A673 (cell line): ENCODE measurements at regions not wholly inside any gene's neighbourhood (a gene's known extent, or its start where the extent isn't known, plus 50 kb on each side); places are given as distances from the start of the nearest gene placed in this dataset.

Experiments
- BruUV-seq: library from RNA; stranded (reverse); fragments of 400-500 nt; replicated peaks from 2 replicates; lab custom pipeline; 2021; lab: Mats Ljungman, UMichigan
- CTCF ChIA-PET: fragments of 300-600 bp; sonication (Branson Sonifier 250); formaldehyde crosslinking; loops from one replicate; lab custom pipeline; 2022; ENCODE audit warnings: antibody characterized with exemption; lab: Charles Lee
- POLR2A ChIA-PET: fragments of 300-600 bp; sonication (Branson Sonifier 250); formaldehyde crosslinking; loops from one replicate; lab custom pipeline; 2022; ENCODE audit warnings: antibody characterized with exemption; ENCODE audit not compliant: low non-redundant PET; lab: Charles Lee
- DNase-seq: peaks from one replicate; pipeline ENCODE4 v3.0.0-alpha.2; 2015; ENCODE audit warnings: low spot score
- H3K27ac ChIP-seq: fragments of 200-600 bp; sonication (generic); 2 replicates; pipeline ENCODE4 v1.5.1; 2016; ENCODE audit warnings: mixed run types, low read depth, mild to moderate bottlenecking, mixed read lengths, antibody characterized with exemption, low read length; ENCODE audit not compliant: poor library complexity, severe bottlenecking
- H3K27me3 ChIP-seq: fragments of 200-600 bp; sonication (generic); replicated peaks from 2 replicates; pipeline ENCODE4 v1.6.1; 2017; ENCODE audit warnings: mixed run types, low read depth, mild to moderate bottlenecking, mixed read lengths, antibody characterized with exemption, low read length; ENCODE audit not compliant: insufficient read depth, poor library complexity
- H3K36me3 ChIP-seq: fragments of 200-600 bp; sonication (generic); 2 replicates; pipeline ENCODE4 v1.6.1; 2016; ENCODE audit warnings: mixed run types, mild to moderate bottlenecking, mixed read lengths, antibody characterized with exemption, low read length; ENCODE audit not compliant: insufficient read depth, poor library complexity, severe bottlenecking
- H3K4me1 ChIP-seq: fragments of 200-600 bp; sonication (generic); 2 replicates; pipeline ENCODE4 v1.6.1; 2017; ENCODE audit warnings: mixed run types, mild to moderate bottlenecking, mixed read lengths, antibody characterized with exemption, low read length; ENCODE audit not compliant: insufficient read depth, poor library complexity, severe bottlenecking
- H3K4me3 ChIP-seq: fragments of 200-600 bp; sonication (generic); 2 replicates; pipeline ENCODE4 v1.5.1; 2016; ENCODE audit warnings: low read depth, mixed run types, mild to moderate bottlenecking, mixed read lengths, low read length; ENCODE audit not compliant: poor library complexity, severe bottlenecking
- H3K9me3 ChIP-seq: fragments of 200-600 bp; sonication (generic); 2 replicates; pipeline ENCODE4 v1.6.1; 2016; ENCODE audit warnings: mixed run types, low read depth, mild to moderate bottlenecking, mixed read lengths, antibody characterized with exemption, low read length; ENCODE audit not compliant: poor library complexity, severe bottlenecking
- EZH2 ChIP-seq: fragments of 200-600 bp; sonication (generic); IDR thresholded peaks from 2 replicates; pipeline ENCODE4 v1.6.1; 2017; ENCODE audit warnings: borderline replicate concordance, low read depth, mild to moderate bottlenecking, mixed read lengths, antibody characterized with exemption, low read length; ENCODE audit not compliant: poor library complexity, severe bottlenecking
- intact Hi-C: fragments of 100-400 bp; cut with micrococcal nuclease; formaldehyde crosslinking; loops from one replicate; pipeline ENCODE4 v1.10.0; 2022; ENCODE audit not compliant: unreplicated experiment
- TF ChIP-seq, protein P1 (sequence below): fragments of 300-800, 200-600 bp; sonication (generic); conservative IDR thresholded peaks from 2 replicates; pipeline ENCODE4 v1.5.1; 2017; ENCODE audit warnings: low read depth, mild to moderate bottlenecking, antibody characterized with exemption, low read length, moderate library complexity, mixed read lengths

DNA sequence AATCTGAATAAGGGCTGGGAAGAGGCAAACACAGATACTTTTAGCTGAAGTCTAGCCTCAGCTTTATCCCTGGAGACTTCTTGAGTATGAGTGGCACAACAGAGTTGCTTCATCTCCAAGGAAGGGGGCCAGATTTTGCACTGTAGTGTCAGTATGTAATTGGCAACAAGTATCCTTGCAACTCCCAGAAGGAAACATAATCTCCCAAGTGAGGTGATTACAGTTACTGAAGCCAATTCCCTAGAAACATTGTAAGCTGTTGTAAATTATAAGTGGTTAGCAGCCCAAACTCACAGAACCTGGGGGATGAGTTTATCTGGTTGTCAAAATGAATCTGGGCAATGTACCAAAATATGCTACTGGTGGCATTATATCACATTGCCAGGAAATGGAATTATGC, 2065.7 kb upstream of the PCDH20 start:
- Histone ChIP-seq H3K9me3 (no peaks in the 10 kb centered on the region), H3K27me3 (no peaks in the 10 kb centered on the region), H3K36me3 (no peaks in the 10 kb centered on the region), H3K4me3 (no peak overlapping the region), H3K27ac (no peak overlapping the region), H3K4me1 (peaks cover 27% of the 10 kb centered on the region)
- intact Hi-C loops, result no loop called here
- DNase-seq, result peak; percentile 96
- POLR2A ChIA-PET, result no interaction called here
- TF ChIP-seq, protein P1, sequence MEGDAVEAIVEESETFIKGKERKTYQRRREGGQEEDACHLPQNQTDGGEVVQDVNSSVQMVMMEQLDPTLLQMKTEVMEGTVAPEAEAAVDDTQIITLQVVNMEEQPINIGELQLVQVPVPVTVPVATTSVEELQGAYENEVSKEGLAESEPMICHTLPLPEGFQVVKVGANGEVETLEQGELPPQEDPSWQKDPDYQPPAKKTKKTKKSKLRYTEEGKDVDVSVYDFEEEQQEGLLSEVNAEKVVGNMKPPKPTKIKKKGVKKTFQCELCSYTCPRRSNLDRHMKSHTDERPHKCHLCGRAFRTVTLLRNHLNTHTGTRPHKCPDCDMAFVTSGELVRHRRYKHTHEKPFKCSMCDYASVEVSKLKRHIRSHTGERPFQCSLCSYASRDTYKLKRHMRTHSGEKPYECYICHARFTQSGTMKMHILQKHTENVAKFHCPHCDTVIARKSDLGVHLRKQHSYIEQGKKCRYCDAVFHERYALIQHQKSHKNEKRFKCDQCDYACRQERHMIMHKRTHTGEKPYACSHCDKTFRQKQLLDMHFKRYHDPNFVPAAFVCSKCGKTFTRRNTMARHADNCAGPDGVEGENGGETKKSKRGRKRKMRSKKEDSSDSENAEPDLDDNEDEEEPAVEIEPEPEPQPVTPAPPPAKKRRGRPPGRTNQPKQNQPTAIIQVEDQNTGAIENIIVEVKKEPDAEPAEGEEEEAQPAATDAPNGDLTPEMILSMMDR, result no peak
- TF ChIP-seq EZH2, result no peak
- CTCF ChIA-PET, result no interaction called here
- no TSS peak for BruUV-seq

DNA sequence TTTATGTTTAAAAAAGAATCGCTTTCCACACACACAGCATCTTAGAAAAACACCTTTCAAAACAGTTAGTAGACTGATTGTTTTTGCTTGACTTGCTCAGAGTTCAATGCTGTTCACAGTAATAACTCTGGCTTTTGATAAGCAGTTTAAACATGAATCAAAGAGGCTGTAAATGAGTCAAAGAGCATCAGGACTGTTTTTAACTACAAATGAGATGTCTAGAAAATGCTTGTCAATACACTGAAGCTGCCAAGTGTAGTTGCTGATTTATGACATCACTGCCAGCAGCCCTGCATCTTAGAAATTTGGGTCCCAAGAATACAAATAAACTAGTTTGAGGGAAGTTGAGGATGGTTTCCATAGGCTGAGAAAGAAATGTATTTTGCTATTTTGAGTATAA, 2057.1 kb upstream of the PCDH20 start:
- no peaks in the 10 kb centered on the region for H3K9me3 ChIP-seq
- no peak overlapping the region for H3K27ac ChIP-seq
- CTCF ChIA-PET, result no interaction called here
- no peak for TF ChIP-seq EZH2
- TF ChIP-seq, protein P1, result no peak
- H3K4me1 ChIP-seq, result no peaks in the 10 kb centered on the region
- H3K27me3 ChIP-seq, result no peaks in the 10 kb centered on the region
- BruUV-seq, result no TSS peak
- no peak for DNase-seq
- no peaks in the 10 kb centered on the region for H3K36me3 ChIP-seq
- intact Hi-C loops, result no loop called here
- no peak overlapping the region for H3K4me3 ChIP-seq
- POLR2A ChIA-PET, result no interaction called here

DNA sequence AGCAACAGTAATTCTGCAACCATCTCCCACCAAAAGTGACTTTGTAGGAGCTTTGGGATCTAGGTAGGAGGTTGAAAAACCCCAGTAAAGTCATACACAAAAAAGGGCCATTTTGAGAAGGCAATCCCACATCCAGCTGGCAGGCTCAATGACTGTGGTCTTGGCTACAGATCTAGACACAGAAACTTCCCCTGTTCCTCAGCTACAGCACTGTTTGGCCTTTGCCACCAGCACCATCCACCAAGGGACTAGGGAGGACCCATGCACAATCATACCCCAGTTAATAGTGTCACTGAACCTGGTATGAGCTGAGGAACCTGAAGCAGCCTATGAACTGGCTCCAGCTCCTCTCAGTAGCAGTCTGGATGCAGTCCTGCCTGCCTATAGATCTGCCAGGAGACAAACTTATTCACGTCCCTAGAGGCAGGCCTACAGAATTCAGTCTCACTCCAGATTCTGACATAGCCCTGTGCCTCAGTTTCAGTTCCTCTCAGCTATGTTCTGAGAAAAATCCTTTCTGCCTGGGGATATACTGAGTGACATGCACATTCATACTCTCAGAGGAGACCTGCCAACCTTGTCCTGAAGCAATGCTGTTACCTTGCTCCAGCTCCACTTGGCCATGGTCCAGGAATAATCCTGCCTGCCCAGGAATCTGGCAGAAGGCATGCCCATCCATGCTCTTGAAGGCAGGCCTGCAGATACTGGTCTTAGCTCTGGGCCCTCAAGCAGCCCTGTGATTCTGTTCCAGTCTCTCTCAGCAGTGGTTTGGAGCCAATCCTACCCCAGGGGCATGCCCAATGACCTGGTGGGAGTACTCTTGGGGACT, 2048.3 kb upstream of the PCDH20 start:
- POLR2A ChIA-PET, result no interaction called here
- no peak overlapping the region for H3K27ac ChIP-seq
- no peak for TF ChIP-seq EZH2
- no peaks in the 10 kb centered on the region for H3K4me1 ChIP-seq
- no peaks in the 10 kb centered on the region for H3K36me3 ChIP-seq
- no peak for DNase-seq
- CTCF ChIA-PET, result no interaction called here
- H3K27me3 ChIP-seq, result no peaks in the 10 kb centered on the region
- no TSS peak for BruUV-seq
- intact Hi-C loops, result no loop called here
- no peak overlapping the region for H3K4me3 ChIP-seq
- peaks cover 7% of the 10 kb centered on the region for H3K9me3 ChIP-seq
